Adipocyte (in vitro differentiated cells): ENCODE measurements at regions not wholly inside any gene's neighbourhood (a gene's known extent, or its start where the extent isn't known, plus 50 kb on each side); places are given as distances from the start of the nearest gene placed in this dataset.

Source experiments
- DNase-seq: peaks from one replicate; pipeline ENCODE4 v3.0.0-alpha.2; 2015; ENCODE audit warnings: low read depth
- H3K27me3 ChIP-seq: replicated peaks from 2 replicates; pipeline ENCODE4 v1.7.0; 2013; ENCODE audit warnings: mild to moderate bottlenecking, low read length, moderate library complexity; ENCODE audit not compliant: control insufficient read depth, insufficient read depth
- H3K36me3 ChIP-seq: 2 replicates; pipeline ENCODE4 v1.7.0; 2013; ENCODE audit warnings: low read length, mild to moderate bottlenecking, moderate library complexity; ENCODE audit not compliant: control insufficient read depth, insufficient read depth, severe bottlenecking
- H3K4me1 ChIP-seq: 2 replicates; pipeline ENCODE4 v1.7.0; 2013; ENCODE audit warnings: mild to moderate bottlenecking, low read length, moderate library complexity; ENCODE audit not compliant: control insufficient read depth, insufficient read depth
- H3K4me3 ChIP-seq: 2 replicates; pipeline ENCODE4 v1.7.0; 2013; ENCODE audit warnings: mild to moderate bottlenecking, low read length, moderate library complexity
- H3K9ac ChIP-seq: 2 replicates; pipeline ENCODE4 v1.7.0; 2013; ENCODE audit warnings: mild to moderate bottlenecking, low read length, moderate library complexity
- H3K9me3 ChIP-seq: 2 replicates; pipeline ENCODE4 v1.7.0; 2013; ENCODE audit warnings: mild to moderate bottlenecking, low read length, moderate library complexity; ENCODE audit not compliant: control insufficient read depth

GRCh38 chr6:130674604-130675003, 152.6 kb upstream of the SMLR1 start:
- peak; percentile 33 for DNase-seq
- no peaks in the 10 kb centered on the region for H3K36me3 ChIP-seq
- no peaks in the 10 kb centered on the region for H3K27me3 ChIP-seq

GRCh38 chr6:130675072-130675471, 152.1 kb upstream of the SMLR1 start:
- H3K4me1 ChIP-seq, result peaks cover 53% of the 10 kb centered on the region
- H3K36me3 ChIP-seq, result no peaks in the 10 kb centered on the region
- H3K27me3 ChIP-seq, result no peaks in the 10 kb centered on the region
- H3K9me3 ChIP-seq, result peaks cover 14% of the 10 kb centered on the region
- DNase-seq, result no peak
- H3K4me3 ChIP-seq, result no peak overlapping the region
- no peak overlapping the region for H3K9ac ChIP-seq

More at GRCh38 chr6:130674604-130675003, 152.6 kb upstream of the SMLR1 start:
- Histone ChIP-seq H3K9ac (no peak overlapping the region), H3K4me1 (peaks cover 57% of the 10 kb centered on the region), H3K9me3 (peaks cover 14% of the 10 kb centered on the region), H3K4me3 (no peak overlapping the region)

- H3K4me1 ChIP-seq, result peaks cover 49% of the 10 kb centered on the region
Measured at GRCh38 chr6:130676077-130676772, 151.0 kb upstream of the SMLR1 start.

DNA sequence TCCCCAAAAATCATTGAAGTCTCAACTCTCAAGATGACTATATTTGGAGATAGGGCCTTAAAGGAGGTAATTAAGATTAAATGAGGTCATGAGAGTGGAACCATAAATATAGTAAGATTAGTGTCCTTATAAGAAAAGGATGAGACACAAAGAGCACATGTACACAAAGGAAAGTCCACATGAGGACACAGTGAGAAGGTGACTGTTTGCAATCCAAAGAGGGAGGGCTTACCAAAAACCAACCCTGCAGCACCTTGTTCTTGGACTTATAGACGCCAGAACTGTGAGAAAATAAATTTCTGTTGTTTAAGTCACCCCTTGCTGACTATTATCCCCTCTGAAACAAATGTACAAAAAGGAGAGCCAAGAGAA, 150.4 kb upstream of the SMLR1 start:
- DNase-seq, result no peak
- Histone ChIP-seq H3K9ac (no peak overlapping the region), H3K4me3 (peak overlapping the region; percentile 32), H3K36me3 (no peaks in the 10 kb centered on the region), H3K9me3 (peaks cover 14% of the 10 kb centered on the region), H3K27me3 (no peaks in the 10 kb centered on the region), H3K4me1 (peaks cover 49% of the 10 kb centered on the region)

More at GRCh38 chr6:130676077-130676772, 151.0 kb upstream of the SMLR1 start:
- no peak for DNase-seq
- Histone ChIP-seq H3K9ac (no peak overlapping the region), H3K36me3 (no peaks in the 10 kb centered on the region), H3K27me3 (no peaks in the 10 kb centered on the region), H3K9me3 (peaks cover 14% of the 10 kb centered on the region), H3K4me3 (no peak overlapping the region)

DNA sequence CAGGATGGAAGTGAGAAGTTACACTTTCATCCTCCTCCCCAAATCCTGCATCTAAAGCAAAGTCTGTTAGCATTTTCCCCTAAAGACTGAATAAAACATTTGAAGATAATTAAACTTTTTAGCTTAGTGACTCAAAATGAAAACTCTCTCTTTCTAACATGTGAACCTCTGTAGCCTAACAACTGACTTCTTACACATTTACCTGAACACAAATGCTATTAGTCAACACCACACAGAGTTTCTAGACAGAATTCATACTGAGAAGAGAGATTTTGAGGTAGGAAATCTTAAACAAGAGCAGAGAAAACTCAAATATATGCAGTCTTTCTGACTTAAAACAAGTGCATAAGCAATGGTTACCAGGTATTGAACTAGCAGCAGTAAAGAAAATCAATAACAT, 149.9 kb upstream of the SMLR1 start:
- Histone ChIP-seq H3K4me1 (peaks cover 49% of the 10 kb centered on the region), H3K9me3 (peaks cover 14% of the 10 kb centered on the region), H3K27me3 (no peaks in the 10 kb centered on the region), H3K36me3 (no peaks in the 10 kb centered on the region), H3K4me3 (peak overlapping the region; percentile 32), H3K9ac (no peak overlapping the region)
- no peak for DNase-seq

DNA sequence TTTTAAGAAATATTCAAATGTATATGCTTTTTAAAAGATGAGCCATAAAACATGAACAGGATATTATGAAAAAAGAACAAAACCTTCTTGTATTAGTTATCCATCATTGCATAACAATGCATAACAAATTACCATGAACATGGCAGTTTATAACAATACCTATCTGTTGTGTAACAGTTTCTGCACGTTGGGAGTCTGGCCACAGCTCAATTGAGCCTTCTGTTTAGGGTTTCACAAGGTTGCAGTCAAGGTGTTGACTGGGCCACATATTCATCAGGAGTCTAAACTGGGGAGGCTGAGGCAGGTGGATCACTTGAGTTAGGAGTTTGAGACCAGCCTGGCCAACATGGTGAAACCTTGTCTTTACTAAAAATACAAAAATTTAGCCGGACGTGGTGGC, 149.4 kb upstream of the SMLR1 start:
- no peak overlapping the region for H3K9ac ChIP-seq
- no peaks in the 10 kb centered on the region for H3K36me3 ChIP-seq
- H3K9me3 ChIP-seq, result peaks cover 14% of the 10 kb centered on the region
- H3K4me1 ChIP-seq, result peaks cover 49% of the 10 kb centered on the region
- no peak for DNase-seq
- H3K27me3 ChIP-seq, result no peaks in the 10 kb centered on the region
- H3K4me3 ChIP-seq, result no peak overlapping the region

DNA sequence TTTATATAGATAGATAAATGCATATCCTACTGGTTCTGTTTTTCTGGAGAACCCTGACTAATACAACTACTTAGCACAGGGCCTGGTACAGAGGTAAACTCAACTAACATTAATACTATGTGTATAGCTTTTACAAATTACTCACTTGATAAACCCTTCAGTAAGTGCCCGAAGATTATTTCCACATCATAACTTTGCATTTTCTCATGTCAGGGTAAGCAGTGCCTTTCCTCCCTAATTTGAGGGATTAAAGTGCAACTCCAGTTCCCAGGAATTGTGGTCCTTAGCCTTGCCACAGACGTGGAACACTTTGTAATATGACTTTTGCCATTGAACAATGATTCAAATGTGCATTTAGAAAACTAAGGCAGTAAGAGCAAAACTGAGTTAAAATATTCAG, 147.5 kb upstream of the SMLR1 start:
- peak overlapping the region; percentile 55 for H3K4me3 ChIP-seq
- H3K36me3 ChIP-seq, result no peaks in the 10 kb centered on the region
- H3K4me1 ChIP-seq, result peaks cover 38% of the 10 kb centered on the region
- no peak for DNase-seq
- peak overlapping the region; percentile 85 for H3K9ac ChIP-seq
- H3K27me3 ChIP-seq, result no peaks in the 10 kb centered on the region
- peaks cover 14% of the 10 kb centered on the region for H3K9me3 ChIP-seq

GRCh38 chr6:130680116-130680515, 147.1 kb upstream of the SMLR1 start:
- peak overlapping the region; percentile 55 for H3K4me3 ChIP-seq
- H3K9me3 ChIP-seq, result peaks cover 14% of the 10 kb centered on the region
- H3K27me3 ChIP-seq, result no peaks in the 10 kb centered on the region
- H3K4me1 ChIP-seq, result peaks cover 33% of the 10 kb centered on the region
- no peaks in the 10 kb centered on the region for H3K36me3 ChIP-seq
- no peak for DNase-seq
- H3K9ac ChIP-seq, result peak overlapping the region; percentile 85

GRCh38 chr6:130681028-130681427, 146.2 kb upstream of the SMLR1 start:
- peaks cover 31% of the 10 kb centered on the region for H3K4me1 ChIP-seq
- DNase-seq, result peak; percentile 73

DNA sequence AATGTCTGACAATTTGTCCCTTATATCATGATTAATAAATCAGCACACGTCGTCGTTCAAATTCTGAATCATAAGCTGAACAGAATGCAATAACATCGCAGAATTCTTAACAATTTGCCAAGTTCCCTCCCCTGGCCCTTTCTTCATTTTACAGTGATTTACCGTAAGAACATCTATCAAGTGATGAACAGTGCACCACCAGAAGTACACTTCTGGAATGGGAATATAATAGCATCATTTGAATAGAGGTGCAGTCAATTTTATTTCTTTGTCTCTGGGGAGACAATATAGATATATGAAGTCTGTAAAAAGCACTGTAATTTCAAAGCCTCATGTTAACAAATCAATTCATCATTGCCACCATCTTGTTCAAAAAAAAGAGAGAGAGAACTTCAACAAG, 145.1 kb upstream of the SMLR1 start:
- no peak overlapping the region for H3K4me3 ChIP-seq
- H3K36me3 ChIP-seq, result no peaks in the 10 kb centered on the region
- H3K9me3 ChIP-seq, result peaks cover 9% of the 10 kb centered on the region
- H3K4me1 ChIP-seq, result peaks cover 24% of the 10 kb centered on the region
- no peak for DNase-seq
- peak overlapping the region; percentile 21 for H3K9ac ChIP-seq
- H3K27me3 ChIP-seq, result no peaks in the 10 kb centered on the region

More at GRCh38 chr6:130681028-130681427, 146.2 kb upstream of the SMLR1 start:
- H3K36me3 ChIP-seq, result no peaks in the 10 kb centered on the region
- no peaks in the 10 kb centered on the region for H3K27me3 ChIP-seq
- peak overlapping the region; percentile 85 for H3K9ac ChIP-seq
- H3K9me3 ChIP-seq, result peaks cover 14% of the 10 kb centered on the region
- peak overlapping the region; percentile 55 for H3K4me3 ChIP-seq

DNA sequence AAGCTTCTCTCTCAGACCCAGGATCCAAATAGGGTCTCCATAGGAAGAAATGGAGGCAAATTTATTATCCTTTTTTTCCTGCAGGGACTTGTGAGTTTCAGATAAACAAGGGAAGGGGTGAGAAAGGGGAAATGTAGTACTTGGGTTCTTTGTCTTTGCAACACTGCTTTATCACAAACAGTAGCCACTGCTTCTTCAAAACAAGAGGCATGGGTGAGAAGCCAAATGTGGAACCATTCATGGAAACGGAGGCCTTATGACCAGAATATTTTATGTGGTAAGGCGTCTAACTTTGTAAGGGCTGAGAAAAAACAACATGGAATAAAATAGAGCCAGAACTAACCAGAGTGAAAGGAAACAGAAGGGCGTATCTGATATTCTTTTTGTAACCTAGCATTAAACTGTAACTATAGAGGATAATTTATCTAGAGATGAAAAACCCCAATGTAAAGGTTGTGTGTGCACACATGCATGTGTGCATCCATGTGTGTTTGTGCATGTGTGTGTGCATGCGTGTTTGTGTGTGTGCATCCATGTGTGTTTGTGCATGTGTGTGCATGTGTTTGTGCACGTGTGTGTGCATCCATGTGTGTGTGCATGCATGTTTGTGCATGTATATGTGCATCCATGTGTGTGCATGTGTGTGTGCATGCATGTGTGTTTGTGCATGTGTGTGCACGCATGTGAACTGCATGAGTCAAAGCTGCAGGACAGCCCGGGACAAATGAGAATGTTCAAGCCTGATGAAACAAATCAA, 143.3 kb upstream of the SMLR1 start:
- H3K4me3 ChIP-seq, result no peak overlapping the region
- no peaks in the 10 kb centered on the region for H3K9me3 ChIP-seq
- H3K27me3 ChIP-seq, result no peaks in the 10 kb centered on the region
- peaks cover 22% of the 10 kb centered on the region for H3K4me1 ChIP-seq
- H3K9ac ChIP-seq, result no peak overlapping the region
- no peaks in the 10 kb centered on the region for H3K36me3 ChIP-seq
- no peak for DNase-seq
